ENCODE measurements at regions not wholly inside any gene's neighbourhood (a gene's known extent, or its start where the extent isn't known, plus 50 kb on each side); places are given as distances from the start of the nearest gene placed in this dataset.

DNA sequence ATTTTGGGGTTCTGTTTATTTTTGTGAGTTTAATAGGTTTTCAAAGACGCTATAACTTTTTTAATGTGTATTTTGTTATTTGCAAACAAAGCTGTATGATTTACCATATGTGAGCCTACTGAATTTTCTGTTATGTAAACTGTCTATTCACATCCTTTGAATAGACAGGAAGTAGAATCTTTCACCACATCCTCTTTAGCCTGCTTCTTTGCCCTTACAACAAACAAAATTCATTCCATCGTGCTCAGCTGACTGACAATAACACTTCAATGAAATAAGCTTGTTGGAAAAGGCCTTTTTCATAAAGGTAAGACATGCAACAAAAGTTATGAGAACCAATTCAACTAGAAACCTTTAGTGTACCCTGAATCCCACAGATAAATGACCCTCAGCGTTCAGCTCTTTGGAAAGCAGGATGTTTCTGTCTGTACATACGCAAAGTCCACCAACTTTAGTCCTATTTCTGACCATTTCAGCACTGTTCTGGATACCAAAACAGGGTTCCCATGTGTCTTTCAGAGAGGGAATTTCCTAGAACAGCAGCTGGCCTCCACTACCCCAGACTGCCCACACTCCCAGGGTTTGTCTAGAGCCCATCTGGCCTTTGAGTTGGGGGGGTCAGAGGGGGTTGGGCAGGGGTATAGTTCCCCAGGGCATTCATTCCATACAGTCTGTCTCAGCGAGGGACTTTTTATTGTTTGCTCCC, 71.3 kb downstream of the DUSP6 start:
- H3K9ac ChIP-seq (ENCODE audit: insufficient read depth, low read length, poor library complexity, severe bottlenecking), result no peak overlapping the region
- Mint-ChIP-seq H3K4me1 (peaks cover 27% of the 10 kb centered on the region), H3K4me3 (peak overlapping the region in 1 of 2 donors; percentile 69), H3K27ac (peak overlapping the region in 6 of 7 donors; percentile 68 to 93 (median 80)), H3K27me3 (ENCODE audit: low read depth in 3 of 3) (no peaks in the 10 kb centered on the region), H3K36me3 (peaks cover 0 to 2% of the 10 kb centered on the region in 2 donors), H3K9me3 (peaks cover 0 to 4% (median 0%) of the 10 kb centered on the region in 7 donors)
- peak overlapping the region; percentile 50 to 78 for H3K27ac ChIP-seq (ENCODE audit: low read depth in 1 of 2, low read length in 2 of 2)
- H3K4me3 ChIP-seq (replicated peaks in 1 of 3; ENCODE audit: low read depth in 2 of 3, low read length in 3 of 3), result peak overlapping the region in 2 of 3 experiments; percentile 4 to 33
- DNase-seq, result peak; percentile 8 to 79 (median 37)
- no peaks in the 10 kb centered on the region for H3K9me3 ChIP-seq (replicated peaks in 1 of 2; ENCODE audit: control insufficient read depth in 1 of 2, insufficient read depth in 1 of 2, low read length in 2 of 2)
- intact Hi-C loops (cut with micrococcal nuclease), result no loop called here
- peaks cover 13 to 18% of the 10 kb centered on the region in 2 donors for H3K4me1 ChIP-seq (ENCODE audit: control insufficient read depth in 1 of 2, insufficient read depth in 2 of 2, low read length in 2 of 2)
- H4K20me1 ChIP-seq (ENCODE audit: insufficient read depth, low read length), result no peaks in the 10 kb centered on the region
- H3K4me2 ChIP-seq (replicated peaks; ENCODE audit: extremely low read depth, low read length, poor library complexity, severe bottlenecking), result peak overlapping the region; percentile 26
- peak overlapping the region; percentile 49 for H2AFZ ChIP-seq (ENCODE audit: insufficient read depth, low read depth, low read length, poor library complexity, severe bottlenecking)
- TF ChIP-seq, protein P1, sequence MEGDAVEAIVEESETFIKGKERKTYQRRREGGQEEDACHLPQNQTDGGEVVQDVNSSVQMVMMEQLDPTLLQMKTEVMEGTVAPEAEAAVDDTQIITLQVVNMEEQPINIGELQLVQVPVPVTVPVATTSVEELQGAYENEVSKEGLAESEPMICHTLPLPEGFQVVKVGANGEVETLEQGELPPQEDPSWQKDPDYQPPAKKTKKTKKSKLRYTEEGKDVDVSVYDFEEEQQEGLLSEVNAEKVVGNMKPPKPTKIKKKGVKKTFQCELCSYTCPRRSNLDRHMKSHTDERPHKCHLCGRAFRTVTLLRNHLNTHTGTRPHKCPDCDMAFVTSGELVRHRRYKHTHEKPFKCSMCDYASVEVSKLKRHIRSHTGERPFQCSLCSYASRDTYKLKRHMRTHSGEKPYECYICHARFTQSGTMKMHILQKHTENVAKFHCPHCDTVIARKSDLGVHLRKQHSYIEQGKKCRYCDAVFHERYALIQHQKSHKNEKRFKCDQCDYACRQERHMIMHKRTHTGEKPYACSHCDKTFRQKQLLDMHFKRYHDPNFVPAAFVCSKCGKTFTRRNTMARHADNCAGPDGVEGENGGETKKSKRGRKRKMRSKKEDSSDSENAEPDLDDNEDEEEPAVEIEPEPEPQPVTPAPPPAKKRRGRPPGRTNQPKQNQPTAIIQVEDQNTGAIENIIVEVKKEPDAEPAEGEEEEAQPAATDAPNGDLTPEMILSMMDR (IDR thresholded peaks at IDR 0.05), result no peak
- no peaks in the 10 kb centered on the region for H3K79me2 ChIP-seq (ENCODE audit: insufficient read depth, low read length)
- WGBS (ENCODE audit: insufficient coverage), result 24% methylated on average over 2 of the region's 5 CpGs
- no peaks in the 10 kb centered on the region for H3K36me3 ChIP-seq (replicated peaks in 1 of 2; ENCODE audit: control insufficient read depth in 1 of 2, insufficient read depth in 2 of 2, low read length in 2 of 2)
- H3K27me3 ChIP-seq (ENCODE audit: control insufficient read depth in 2 of 2, insufficient read depth in 2 of 2, low read length in 2 of 2), result no peaks in the 10 kb centered on the region

DNA sequence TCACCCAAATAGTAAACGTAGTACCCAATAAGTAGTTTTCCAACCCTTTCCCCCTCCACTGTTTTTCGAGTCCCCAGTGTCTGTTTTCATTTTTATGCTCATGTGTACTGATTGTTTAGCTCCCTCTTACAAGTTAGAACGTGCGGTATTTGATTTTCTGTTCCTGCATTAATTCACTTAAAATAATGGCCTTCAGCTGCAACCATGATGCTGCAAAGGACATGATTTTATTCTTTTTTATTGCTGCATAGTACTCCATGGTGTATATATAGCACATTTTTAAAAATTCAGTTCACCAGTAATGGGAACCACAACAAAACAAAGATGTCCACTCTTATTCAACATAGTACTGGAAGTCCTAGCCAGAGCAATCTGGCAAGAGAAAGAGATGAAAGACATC, 72.8 kb downstream of the DUSP6 start:
- peaks cover 0 to 2% of the 10 kb centered on the region in 2 donors for H3K36me3 Mint-ChIP-seq
- peaks cover 27% of the 10 kb centered on the region for H3K4me1 Mint-ChIP-seq
- no peak for DNase-seq
- Histone ChIP-seq H3K27ac (ENCODE audit: low read depth in 1 of 2, low read length in 2 of 2) (no peak overlapping the region), H3K9ac (ENCODE audit: insufficient read depth, low read length, poor library complexity, severe bottlenecking) (no peak overlapping the region), H3K36me3 (replicated peaks in 1 of 2; ENCODE audit: control insufficient read depth in 1 of 2, insufficient read depth in 2 of 2, low read length in 2 of 2) (no peaks in the 10 kb centered on the region), H3K4me2 (replicated peaks; ENCODE audit: extremely low read depth, low read length, poor library complexity, severe bottlenecking) (no peak overlapping the region), H3K9me3 (replicated peaks in 1 of 2; ENCODE audit: control insufficient read depth in 1 of 2, insufficient read depth in 1 of 2, low read length in 2 of 2) (no peaks in the 10 kb centered on the region), H3K79me2 (ENCODE audit: insufficient read depth, low read length) (no peaks in the 10 kb centered on the region), H3K4me3 (replicated peaks in 1 of 3; ENCODE audit: low read depth in 2 of 3, low read length in 3 of 3) (no peak overlapping the region), H4K20me1 (ENCODE audit: insufficient read depth, low read length) (no peaks in the 10 kb centered on the region), H2AFZ (ENCODE audit: insufficient read depth, low read depth, low read length, poor library complexity, severe bottlenecking) (no peak overlapping the region), H3K27me3 (ENCODE audit: control insufficient read depth in 2 of 2, insufficient read depth in 2 of 2, low read length in 2 of 2) (no peaks in the 10 kb centered on the region), H3K4me1 (ENCODE audit: control insufficient read depth in 1 of 2, insufficient read depth in 2 of 2, low read length in 2 of 2) (peaks cover 13 to 18% of the 10 kb centered on the region in 2 donors)
- no peak overlapping the region for H3K27ac Mint-ChIP-seq
- H3K27me3 Mint-ChIP-seq (ENCODE audit: low read depth in 3 of 3), result no peaks in the 10 kb centered on the region
- intact Hi-C loops (cut with micrococcal nuclease), result no loop called here
- H3K4me3 Mint-ChIP-seq, result no peak overlapping the region
- TF ChIP-seq, protein P1 (IDR thresholded peaks at IDR 0.05), result no peak
- no CpG with 5 or more reads among the region's 4 CpGs for WGBS (ENCODE audit: insufficient coverage)
- H3K9me3 Mint-ChIP-seq, result peaks cover 0 to 4% (median 0%) of the 10 kb centered on the region in 7 donors

Data from CD14-positive monocyte (primary cell).